ENCODE measurements at regions not wholly inside any gene's neighbourhood (a gene's known extent, or its start where the extent isn't known, plus 50 kb on each side); places are given as distances from the start of the nearest gene placed in this dataset.

DNA sequence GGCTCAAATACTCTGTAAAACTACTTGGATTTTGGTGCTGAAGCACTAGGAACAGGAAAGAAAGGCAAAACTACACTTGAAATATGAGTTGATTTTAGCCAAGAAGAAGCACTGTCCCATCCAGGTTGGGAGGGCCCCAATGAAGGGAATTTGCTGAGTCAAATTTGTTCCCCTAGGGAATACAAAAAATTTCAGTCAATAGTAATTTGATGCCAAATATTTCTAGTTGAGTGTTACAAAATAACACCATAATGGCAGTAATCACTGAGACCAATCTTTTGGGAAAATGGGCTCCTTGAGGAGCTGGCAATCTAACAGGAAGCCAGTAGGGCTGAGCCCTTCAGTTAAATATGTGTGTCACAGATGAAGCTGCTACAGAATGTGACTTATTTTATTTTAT, 896.9 kb downstream of the DIPK2A start:
- TF ChIP-seq POLR2AphosphoS5 (IDR thresholded peaks at IDR 0.05; ENCODE audit: low read depth, low read length) = no peak
- TF ChIP-seq POLR2A (IDR thresholded peaks at IDR 0.05; ENCODE audit: low read depth, low read length) = no peak
